ENCODE measurements at regions not wholly inside any gene's neighbourhood (a gene's known extent, or its start where the extent isn't known, plus 50 kb on each side); places are given as distances from the start of the nearest gene placed in this dataset.
"Not testable (repeated sequence)": the region's sequence is repeated elsewhere in the genome, so short reads cannot be mapped to it uniquely, and the experiment has no call there.

- no peak for DNase-seq (ENCODE audit: low read depth in 2 of 2)
- H3K4me3 ChIP-seq (replicated peaks in 1 of 4; ENCODE audit: control extremely low read depth in 1 of 4, insufficient read depth in 1 of 4, low read depth in 3 of 4, low read length in 4 of 4) = no peak overlapping the region
- H2AFZ ChIP-seq (ENCODE audit: low read length) = no peak overlapping the region
- H3K9ac ChIP-seq (ENCODE audit: insufficient read depth, low read length) = no peak overlapping the region
- no peaks in the 10 kb centered on the region for H3K27me3 ChIP-seq (ENCODE audit: control insufficient read depth, insufficient read depth, low read length)
- H3K79me2 ChIP-seq (ENCODE audit: control insufficient read depth, insufficient read depth, low read length) = no peaks in the 10 kb centered on the region
- no peaks in the 10 kb centered on the region for H3K36me3 ChIP-seq (ENCODE audit: control insufficient read depth, insufficient read depth, low read length)
- H3K4me2 ChIP-seq (ENCODE audit: extremely low read depth, insufficient read depth, low read length) = no peak overlapping the region
- no peaks in the 10 kb centered on the region for H3K9me3 ChIP-seq (ENCODE audit: control insufficient read depth, insufficient read depth, low read depth, low read length)
- H3K4me1 ChIP-seq (ENCODE audit: control insufficient read depth, extremely low read depth, insufficient read depth, low read length) = no peaks in the 10 kb centered on the region
- H4K20me1 ChIP-seq (ENCODE audit: control insufficient read depth, extremely low read depth, insufficient read depth, low read length) = no peaks in the 10 kb centered on the region
- no peak for TF ChIP-seq EZH2 (IDR thresholded peaks at IDR 0.05; ENCODE audit: low read length, missing control alignments)
- no peak for TF ChIP-seq CTCF (conservative IDR thresholded peaks at IDR 0.05 in 1 of 2, IDR thresholded peaks at IDR 0.05 in 1 of 2; ENCODE audit: low read depth in 1 of 2, low read length in 2 of 2)
- no peak overlapping the region for H3K27ac ChIP-seq (ENCODE audit: insufficient read depth, low read length)
These were observed 1282.5 kb downstream of the TMEM121 start for GRCh38 chr14:106808907-106809306.

- no peaks in the 10 kb centered on the region for H3K4me1 ChIP-seq (ENCODE audit: control insufficient read depth, extremely low read depth, insufficient read depth, low read length)
- H3K79me2 ChIP-seq (ENCODE audit: control insufficient read depth, insufficient read depth, low read length) = no peaks in the 10 kb centered on the region
- H4K20me1 ChIP-seq (ENCODE audit: control insufficient read depth, extremely low read depth, insufficient read depth, low read length) = no peaks in the 10 kb centered on the region
- H3K9ac ChIP-seq (ENCODE audit: insufficient read depth, low read length) = no peak overlapping the region
- DNase-seq (ENCODE audit: low read depth in 2 of 2) = no peak
- no peak overlapping the region for H2AFZ ChIP-seq (ENCODE audit: low read length)
- no peak overlapping the region for H3K4me3 ChIP-seq (replicated peaks in 1 of 4; ENCODE audit: control extremely low read depth in 1 of 4, insufficient read depth in 1 of 4, low read depth in 3 of 4, low read length in 4 of 4)
- H3K36me3 ChIP-seq (ENCODE audit: control insufficient read depth, insufficient read depth, low read length) = no peaks in the 10 kb centered on the region
- no peaks in the 10 kb centered on the region for H3K9me3 ChIP-seq (ENCODE audit: control insufficient read depth, insufficient read depth, low read depth, low read length)
- H3K27me3 ChIP-seq (ENCODE audit: control insufficient read depth, insufficient read depth, low read length) = no peaks in the 10 kb centered on the region
- TF ChIP-seq CTCF (conservative IDR thresholded peaks at IDR 0.05 in 1 of 2, IDR thresholded peaks at IDR 0.05 in 1 of 2; ENCODE audit: low read depth in 1 of 2, low read length in 2 of 2) (no peak), EZH2 (IDR thresholded peaks at IDR 0.05; ENCODE audit: low read length, missing control alignments) (no peak)
- no peak overlapping the region for H3K4me2 ChIP-seq (ENCODE audit: extremely low read depth, insufficient read depth, low read length)
- H3K27ac ChIP-seq (ENCODE audit: insufficient read depth, low read length) = no peak overlapping the region
These were observed 1283.2 kb downstream of the TMEM121 start for GRCh38 chr14:106809615-106810014.

- H3K4me1 ChIP-seq (ENCODE audit: control insufficient read depth, extremely low read depth, insufficient read depth, low read length); H2AFZ ChIP-seq (ENCODE audit: low read length); H3K9me3 ChIP-seq (ENCODE audit: control insufficient read depth, insufficient read depth, low read depth, low read length); H3K79me2 ChIP-seq (ENCODE audit: control insufficient read depth, insufficient read depth, low read length); H3K9ac ChIP-seq (ENCODE audit: insufficient read depth, low read length); H3K27ac ChIP-seq (ENCODE audit: insufficient read depth, low read length); H3K4me3 ChIP-seq (replicated peaks in 1 of 4; ENCODE audit: control extremely low read depth in 1 of 4, insufficient read depth in 1 of 4, low read depth in 3 of 4, low read length in 4 of 4); H3K4me2 ChIP-seq (ENCODE audit: extremely low read depth, insufficient read depth, low read length); DNase-seq (ENCODE audit: low read depth in 2 of 2); H4K20me1 ChIP-seq (ENCODE audit: control insufficient read depth, extremely low read depth, insufficient read depth, low read length); H3K27me3 ChIP-seq (ENCODE audit: control insufficient read depth, insufficient read depth, low read length); H3K36me3 ChIP-seq (ENCODE audit: control insufficient read depth, insufficient read depth, low read length): not testable (repeated sequence)
These were observed 1283.8 kb downstream of the TMEM121 start for GRCh38 chr14:106810168-106810567.

DNA sequence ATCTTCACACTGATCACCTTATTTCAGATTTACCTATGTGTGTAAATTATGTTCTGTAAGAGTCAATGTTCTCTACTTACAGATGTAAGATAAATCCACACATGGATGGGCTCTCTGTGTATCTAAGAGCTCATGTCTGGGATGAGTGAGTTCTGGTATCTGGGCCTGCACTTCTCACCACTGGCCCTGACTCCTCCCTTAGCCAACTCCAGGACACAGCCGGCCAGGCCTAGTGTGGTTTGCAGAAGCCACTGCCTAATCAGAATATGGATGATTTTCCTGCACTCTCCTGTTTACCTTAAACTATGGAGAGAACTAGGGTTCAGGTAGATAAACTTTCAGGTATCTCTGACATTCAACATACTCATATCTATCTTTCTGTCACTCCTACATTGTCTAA lies 1284.8 kb downstream of the TMEM121 start:
- no peak for DNase-seq (ENCODE audit: low read depth in 2 of 2)
- Histone ChIP-seq H3K27ac (ENCODE audit: insufficient read depth, low read length) (no peak overlapping the region), H3K9ac (ENCODE audit: insufficient read depth, low read length) (no peak overlapping the region), H3K4me3 (replicated peaks in 1 of 4; ENCODE audit: control extremely low read depth in 1 of 4, insufficient read depth in 1 of 4, low read depth in 3 of 4, low read length in 4 of 4) (no peak overlapping the region), H4K20me1 (ENCODE audit: control insufficient read depth, extremely low read depth, insufficient read depth, low read length) (no peaks in the 10 kb centered on the region), H3K4me1 (ENCODE audit: control insufficient read depth, extremely low read depth, insufficient read depth, low read length) (no peaks in the 10 kb centered on the region), H2AFZ (ENCODE audit: low read length) (no peak overlapping the region), H3K36me3 (ENCODE audit: control insufficient read depth, insufficient read depth, low read length) (no peaks in the 10 kb centered on the region), H3K79me2 (ENCODE audit: control insufficient read depth, insufficient read depth, low read length) (no peaks in the 10 kb centered on the region), H3K4me2 (ENCODE audit: extremely low read depth, insufficient read depth, low read length) (no peak overlapping the region), H3K9me3 (ENCODE audit: control insufficient read depth, insufficient read depth, low read depth, low read length) (no peaks in the 10 kb centered on the region), H3K27me3 (ENCODE audit: control insufficient read depth, insufficient read depth, low read length) (no peaks in the 10 kb centered on the region)
- TF ChIP-seq EZH2 (IDR thresholded peaks at IDR 0.05; ENCODE audit: low read length, missing control alignments) = no peak
- TF ChIP-seq CTCF (conservative IDR thresholded peaks at IDR 0.05 in 1 of 2, IDR thresholded peaks at IDR 0.05 in 1 of 2; ENCODE audit: low read depth in 1 of 2, low read length in 2 of 2) = no peak
